ENCODE measurements at regions not wholly inside any gene's neighbourhood (a gene's known extent, or its start where the extent isn't known, plus 50 kb on each side); places are given as distances from the start of the nearest gene placed in this dataset.

GRCh38 chr6:44514576-44515193, 127.2 kb downstream of the CDC5L start:
- no peak overlapping the region for H3K4me2 ChIP-seq (ENCODE audit: low read depth, low read length, poor library complexity, severe bottlenecking)
- no peaks in the 10 kb centered on the region for H3K36me3 ChIP-seq (ENCODE audit: insufficient read depth, low read length)
- no peaks in the 10 kb centered on the region for H3F3A ChIP-seq (ENCODE audit: low read depth)
- H2AFZ ChIP-seq (ENCODE audit: low read length), result no peak overlapping the region
- no peak overlapping the region for H3K9ac ChIP-seq (ENCODE audit: low read depth, low read length, poor library complexity, severe bottlenecking)
- H3K27me3 ChIP-seq (ENCODE audit: insufficient read depth, low read length, poor library complexity, severe bottlenecking), result peaks cover 3% of the 10 kb centered on the region
- no peak overlapping the region for H3K4me3 ChIP-seq (ENCODE audit: low read length, poor library complexity, severe bottlenecking)
- H3K9me2 ChIP-seq (replicated peaks; ENCODE audit: low read depth, low read length), result no peaks in the 10 kb centered on the region
- no peaks in the 10 kb centered on the region for H3K4me1 ChIP-seq (ENCODE audit: insufficient read depth, low read length, poor library complexity, severe bottlenecking)
- H4K20me1 ChIP-seq (ENCODE audit: insufficient read depth, low read length, poor library complexity, severe bottlenecking), result no peaks in the 10 kb centered on the region
- TF ChIP-seq CTCF (conservative IDR thresholded peaks at IDR 0.05; ENCODE audit: low read length) (no peak), EZH2phosphoT487 (IDR thresholded peaks at IDR 0.05; ENCODE audit: borderline replicate concordance) (no peak)
- H3K9me3 ChIP-seq (ENCODE audit: insufficient read depth, low read depth, low read length), result no peaks in the 10 kb centered on the region
- H3K79me2 ChIP-seq (ENCODE audit: insufficient read depth, low read length), result no peaks in the 10 kb centered on the region

GRCh38 chr6:44522871-44523270, 135.4 kb downstream of the CDC5L start:
- Histone ChIP-seq H3K27me3 (ENCODE audit: insufficient read depth, low read length, poor library complexity, severe bottlenecking) (no peaks in the 10 kb centered on the region), H2AFZ (ENCODE audit: low read length) (no peak overlapping the region), H3K79me2 (ENCODE audit: insufficient read depth, low read length) (no peaks in the 10 kb centered on the region), H4K20me1 (ENCODE audit: insufficient read depth, low read length, poor library complexity, severe bottlenecking) (no peaks in the 10 kb centered on the region), H3K9me3 (ENCODE audit: insufficient read depth, low read depth, low read length) (no peaks in the 10 kb centered on the region), H3K9me2 (replicated peaks; ENCODE audit: low read depth, low read length) (no peaks in the 10 kb centered on the region), H3K4me2 (ENCODE audit: low read depth, low read length, poor library complexity, severe bottlenecking) (no peak overlapping the region), H3K9ac (ENCODE audit: low read depth, low read length, poor library complexity, severe bottlenecking) (no peak overlapping the region), H3K4me1 (ENCODE audit: insufficient read depth, low read length, poor library complexity, severe bottlenecking) (peaks cover 22% of the 10 kb centered on the region), H3F3A (ENCODE audit: low read depth) (no peaks in the 10 kb centered on the region), H3K36me3 (ENCODE audit: insufficient read depth, low read length) (no peaks in the 10 kb centered on the region), H3K4me3 (ENCODE audit: low read length, poor library complexity, severe bottlenecking) (no peak overlapping the region)
- TF ChIP-seq EZH2phosphoT487 (IDR thresholded peaks at IDR 0.05; ENCODE audit: borderline replicate concordance) (no peak), CTCF (conservative IDR thresholded peaks at IDR 0.05; ENCODE audit: low read length) (no peak)

- no peaks in the 10 kb centered on the region for H3F3A ChIP-seq (ENCODE audit: low read depth)
- H4K20me1 ChIP-seq (ENCODE audit: insufficient read depth, low read length, poor library complexity, severe bottlenecking), result no peaks in the 10 kb centered on the region
- no peak overlapping the region for H3K9ac ChIP-seq (ENCODE audit: low read depth, low read length, poor library complexity, severe bottlenecking)
- no peaks in the 10 kb centered on the region for H3K79me2 ChIP-seq (ENCODE audit: insufficient read depth, low read length)
- H3K9me3 ChIP-seq (ENCODE audit: insufficient read depth, low read depth, low read length), result no peaks in the 10 kb centered on the region
- H3K9me2 ChIP-seq (replicated peaks; ENCODE audit: low read depth, low read length), result no peaks in the 10 kb centered on the region
- H3K36me3 ChIP-seq (ENCODE audit: insufficient read depth, low read length), result no peaks in the 10 kb centered on the region
- no peak overlapping the region for H3K4me3 ChIP-seq (ENCODE audit: low read length, poor library complexity, severe bottlenecking)
- H2AFZ ChIP-seq (ENCODE audit: low read length), result no peak overlapping the region
- H3K4me2 ChIP-seq (ENCODE audit: low read depth, low read length, poor library complexity, severe bottlenecking), result peak overlapping the region; percentile 41
- TF ChIP-seq CTCF (conservative IDR thresholded peaks at IDR 0.05; ENCODE audit: low read length), result no peak
- TF ChIP-seq EZH2phosphoT487 (IDR thresholded peaks at IDR 0.05; ENCODE audit: borderline replicate concordance), result no peak
- H3K27me3 ChIP-seq (ENCODE audit: insufficient read depth, low read length, poor library complexity, severe bottlenecking), result no peaks in the 10 kb centered on the region
- H3K4me1 ChIP-seq (ENCODE audit: insufficient read depth, low read length, poor library complexity, severe bottlenecking), result peaks cover 23% of the 10 kb centered on the region
These were observed 137.1 kb downstream of the CDC5L start for GRCh38 chr6:44524476-44525227.

All from Loucy (cell line).